ENCODE measurements at regions not wholly inside any gene's neighbourhood (a gene's known extent, or its start where the extent isn't known, plus 50 kb on each side); places are given as distances from the start of the nearest gene placed in this dataset.

DNA sequence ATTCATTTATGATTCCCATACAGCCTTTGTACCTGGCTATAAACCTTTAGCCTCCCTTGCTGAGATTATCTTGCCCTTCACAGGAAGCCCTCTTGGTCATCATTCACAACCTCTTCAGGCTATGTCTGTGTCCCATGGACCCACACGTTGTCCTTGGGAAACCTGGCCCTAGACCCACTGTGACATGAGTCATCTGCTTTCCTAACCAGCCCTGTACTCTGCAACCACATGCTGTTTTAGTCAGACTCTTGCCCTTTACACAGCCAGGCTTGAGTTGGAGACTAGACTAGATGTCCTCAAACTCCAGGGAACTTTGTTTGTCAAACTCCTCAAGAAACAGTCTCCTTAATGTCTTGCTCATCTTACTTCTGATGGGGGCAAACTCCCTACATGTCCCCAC is 229.3 kb upstream of the ZSWIM2 start:
- no peak for TF ChIP-seq EZH2 (IDR thresholded peaks at IDR 0.05)
- TF ChIP-seq, protein P1, sequence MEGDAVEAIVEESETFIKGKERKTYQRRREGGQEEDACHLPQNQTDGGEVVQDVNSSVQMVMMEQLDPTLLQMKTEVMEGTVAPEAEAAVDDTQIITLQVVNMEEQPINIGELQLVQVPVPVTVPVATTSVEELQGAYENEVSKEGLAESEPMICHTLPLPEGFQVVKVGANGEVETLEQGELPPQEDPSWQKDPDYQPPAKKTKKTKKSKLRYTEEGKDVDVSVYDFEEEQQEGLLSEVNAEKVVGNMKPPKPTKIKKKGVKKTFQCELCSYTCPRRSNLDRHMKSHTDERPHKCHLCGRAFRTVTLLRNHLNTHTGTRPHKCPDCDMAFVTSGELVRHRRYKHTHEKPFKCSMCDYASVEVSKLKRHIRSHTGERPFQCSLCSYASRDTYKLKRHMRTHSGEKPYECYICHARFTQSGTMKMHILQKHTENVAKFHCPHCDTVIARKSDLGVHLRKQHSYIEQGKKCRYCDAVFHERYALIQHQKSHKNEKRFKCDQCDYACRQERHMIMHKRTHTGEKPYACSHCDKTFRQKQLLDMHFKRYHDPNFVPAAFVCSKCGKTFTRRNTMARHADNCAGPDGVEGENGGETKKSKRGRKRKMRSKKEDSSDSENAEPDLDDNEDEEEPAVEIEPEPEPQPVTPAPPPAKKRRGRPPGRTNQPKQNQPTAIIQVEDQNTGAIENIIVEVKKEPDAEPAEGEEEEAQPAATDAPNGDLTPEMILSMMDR (IDR thresholded peaks at IDR 0.05): no peak

All from neural progenitor cell (in vitro differentiated cells).